ENCODE measurements at regions not wholly inside any gene's neighbourhood (a gene's known extent, or its start where the extent isn't known, plus 50 kb on each side); places are given as distances from the start of the nearest gene placed in this dataset.
A peak's percentile ranks its signal among the peaks of the same experiment; 100 is the strongest.

DNA sequence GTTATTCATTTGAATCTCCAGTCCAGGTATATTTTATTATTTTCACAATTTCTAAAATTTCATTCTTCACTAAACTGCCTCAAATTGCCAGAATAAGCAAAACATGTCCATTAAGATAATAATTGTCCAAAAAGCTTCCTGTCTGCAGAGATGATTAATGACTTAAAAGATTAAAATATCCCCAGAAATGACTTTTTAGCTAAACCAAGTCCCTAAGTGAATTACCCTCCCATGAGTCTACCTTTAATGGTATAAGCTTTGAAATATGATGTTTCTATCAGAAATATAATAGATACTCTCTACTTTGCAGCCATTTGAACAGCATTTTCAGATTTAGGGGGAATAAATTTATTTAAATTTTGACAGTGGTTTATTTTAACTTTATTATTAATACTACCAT, 289.2 kb upstream of the EMCN start:
- Mint-ChIP-seq H3K9me3 (peaks cover 6% of the 10 kb centered on the region), H3K4me1 (peaks cover 35% of the 10 kb centered on the region), H3K36me3 (no peaks in the 10 kb centered on the region), H3K4me3 (no peak overlapping the region), H3K27ac (no peak overlapping the region), H3K27me3 (ENCODE audit: low read depth) (peaks cover 2% of the 10 kb centered on the region)
- DNase-seq (ENCODE audit: low spot score) (no peak), ATAC-seq (no peak)
- TF ChIP-seq GRHL2 (CRISPR knock-in tag; IDR thresholded peaks at IDR 0.05; ENCODE audit: insufficient replicate concordance, severe bottlenecking): no peak
- TF ChIP-seq NFE2L1 (CRISPR knock-in tag; IDR thresholded peaks at IDR 0.05): no peak
- TF ChIP-seq TEAD4 (CRISPR knock-in tag; IDR thresholded peaks at IDR 0.05): no peak
- no peak for TF ChIP-seq GABPB1 (CRISPR knock-in tag; IDR thresholded peaks at IDR 0.05)
- TF ChIP-seq CREM (CRISPR knock-in tag; IDR thresholded peaks at IDR 0.05): no peak
- no peak for TF ChIP-seq SMAD4 (CRISPR knock-in tag; IDR thresholded peaks at IDR 0.05)
- TF ChIP-seq GTF2I (CRISPR knock-in tag; conservative IDR thresholded peaks at IDR 0.05): no peak
- TF ChIP-seq, protein P1, sequence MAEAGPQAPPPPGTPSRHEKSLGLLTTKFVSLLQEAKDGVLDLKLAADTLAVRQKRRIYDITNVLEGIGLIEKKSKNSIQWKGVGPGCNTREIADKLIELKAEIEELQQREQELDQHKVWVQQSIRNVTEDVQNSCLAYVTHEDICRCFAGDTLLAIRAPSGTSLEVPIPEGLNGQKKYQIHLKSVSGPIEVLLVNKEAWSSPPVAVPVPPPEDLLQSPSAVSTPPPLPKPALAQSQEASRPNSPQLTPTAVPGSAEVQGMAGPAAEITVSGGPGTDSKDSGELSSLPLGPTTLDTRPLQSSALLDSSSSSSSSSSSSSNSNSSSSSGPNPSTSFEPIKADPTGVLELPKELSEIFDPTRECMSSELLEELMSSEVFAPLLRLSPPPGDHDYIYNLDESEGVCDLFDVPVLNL (CRISPR knock-in tag; IDR thresholded peaks at IDR 0.05; ENCODE audit: borderline replicate concordance, low read depth): no peak
- no peak for TF ChIP-seq HMGA2 (CRISPR knock-in tag; IDR thresholded peaks at IDR 0.05)
- TF ChIP-seq, protein P2, sequence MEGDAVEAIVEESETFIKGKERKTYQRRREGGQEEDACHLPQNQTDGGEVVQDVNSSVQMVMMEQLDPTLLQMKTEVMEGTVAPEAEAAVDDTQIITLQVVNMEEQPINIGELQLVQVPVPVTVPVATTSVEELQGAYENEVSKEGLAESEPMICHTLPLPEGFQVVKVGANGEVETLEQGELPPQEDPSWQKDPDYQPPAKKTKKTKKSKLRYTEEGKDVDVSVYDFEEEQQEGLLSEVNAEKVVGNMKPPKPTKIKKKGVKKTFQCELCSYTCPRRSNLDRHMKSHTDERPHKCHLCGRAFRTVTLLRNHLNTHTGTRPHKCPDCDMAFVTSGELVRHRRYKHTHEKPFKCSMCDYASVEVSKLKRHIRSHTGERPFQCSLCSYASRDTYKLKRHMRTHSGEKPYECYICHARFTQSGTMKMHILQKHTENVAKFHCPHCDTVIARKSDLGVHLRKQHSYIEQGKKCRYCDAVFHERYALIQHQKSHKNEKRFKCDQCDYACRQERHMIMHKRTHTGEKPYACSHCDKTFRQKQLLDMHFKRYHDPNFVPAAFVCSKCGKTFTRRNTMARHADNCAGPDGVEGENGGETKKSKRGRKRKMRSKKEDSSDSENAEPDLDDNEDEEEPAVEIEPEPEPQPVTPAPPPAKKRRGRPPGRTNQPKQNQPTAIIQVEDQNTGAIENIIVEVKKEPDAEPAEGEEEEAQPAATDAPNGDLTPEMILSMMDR (IDR thresholded peaks at IDR 0.05): no peak
- no peak for TF ChIP-seq FOXP1 (CRISPR knock-in tag; IDR thresholded peaks at IDR 0.05; ENCODE audit: borderline replicate concordance)
- TF ChIP-seq ZNF138 (CRISPR knock-in tag; conservative IDR thresholded peaks at IDR 0.05): no peak
- no peak for TF ChIP-seq NFATC4 (CRISPR knock-in tag; IDR thresholded peaks at IDR 0.05)
- ChIA-PET POLR2A (no interaction called here), CTCF (no interaction called here)

DNA sequence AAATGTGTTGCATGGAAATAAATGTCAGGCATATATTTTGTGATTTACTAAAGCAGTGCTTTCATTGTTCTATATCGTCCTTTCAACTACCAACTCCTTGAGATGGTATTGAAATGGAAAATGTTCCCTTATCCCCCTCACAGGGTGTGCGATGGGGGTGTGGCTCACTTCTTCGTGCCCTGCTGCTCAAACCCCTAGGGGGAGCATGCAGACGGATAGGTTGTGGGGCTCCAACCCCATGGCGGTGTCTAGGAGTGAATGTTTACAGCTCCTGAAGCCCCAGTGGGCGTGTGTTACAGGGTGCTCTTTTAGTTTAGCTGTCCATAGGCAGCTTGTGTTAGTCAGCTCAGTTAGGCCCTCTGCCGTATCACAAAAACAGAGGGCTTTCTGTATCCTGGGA, 287.7 kb upstream of the EMCN start:
- ATAC-seq (peak; percentile 99), DNase-seq (ENCODE audit: low spot score) (peak; percentile 54)
- Mint-ChIP-seq H3K27ac (no peak overlapping the region), H3K4me3 (no peak overlapping the region), H3K9me3 (peaks cover 8% of the 10 kb centered on the region), H3K4me1 (peaks cover 25% of the 10 kb centered on the region), H3K27me3 (ENCODE audit: low read depth) (no peaks in the 10 kb centered on the region; the same call in none of the 2 replicates), H3K36me3 (no peaks in the 10 kb centered on the region)
- ChIA-PET POLR2A (interaction anchor here (0.5 kb wide), 1 partner anchor 42 kb away, joined by 3 read pairs; no protein-coding TSS in a partner anchor), CTCF (interaction anchor here (0.8 kb wide), 1 partner anchor 11 kb away, joined by 4 read pairs; no protein-coding TSS in a partner anchor)
- TF ChIP-seq, protein P3, sequence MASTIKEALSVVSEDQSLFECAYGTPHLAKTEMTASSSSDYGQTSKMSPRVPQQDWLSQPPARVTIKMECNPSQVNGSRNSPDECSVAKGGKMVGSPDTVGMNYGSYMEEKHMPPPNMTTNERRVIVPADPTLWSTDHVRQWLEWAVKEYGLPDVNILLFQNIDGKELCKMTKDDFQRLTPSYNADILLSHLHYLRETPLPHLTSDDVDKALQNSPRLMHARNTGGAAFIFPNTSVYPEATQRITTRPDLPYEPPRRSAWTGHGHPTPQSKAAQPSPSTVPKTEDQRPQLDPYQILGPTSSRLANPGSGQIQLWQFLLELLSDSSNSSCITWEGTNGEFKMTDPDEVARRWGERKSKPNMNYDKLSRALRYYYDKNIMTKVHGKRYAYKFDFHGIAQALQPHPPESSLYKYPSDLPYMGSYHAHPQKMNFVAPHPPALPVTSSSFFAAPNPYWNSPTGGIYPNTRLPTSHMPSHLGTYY (CRISPR knock-in tag; IDR thresholded peaks at IDR 0.05): no peak
- TF ChIP-seq ZNF396 (CRISPR knock-in tag; IDR thresholded peaks at IDR 0.05; ENCODE audit: borderline replicate concordance): no peak

DNA sequence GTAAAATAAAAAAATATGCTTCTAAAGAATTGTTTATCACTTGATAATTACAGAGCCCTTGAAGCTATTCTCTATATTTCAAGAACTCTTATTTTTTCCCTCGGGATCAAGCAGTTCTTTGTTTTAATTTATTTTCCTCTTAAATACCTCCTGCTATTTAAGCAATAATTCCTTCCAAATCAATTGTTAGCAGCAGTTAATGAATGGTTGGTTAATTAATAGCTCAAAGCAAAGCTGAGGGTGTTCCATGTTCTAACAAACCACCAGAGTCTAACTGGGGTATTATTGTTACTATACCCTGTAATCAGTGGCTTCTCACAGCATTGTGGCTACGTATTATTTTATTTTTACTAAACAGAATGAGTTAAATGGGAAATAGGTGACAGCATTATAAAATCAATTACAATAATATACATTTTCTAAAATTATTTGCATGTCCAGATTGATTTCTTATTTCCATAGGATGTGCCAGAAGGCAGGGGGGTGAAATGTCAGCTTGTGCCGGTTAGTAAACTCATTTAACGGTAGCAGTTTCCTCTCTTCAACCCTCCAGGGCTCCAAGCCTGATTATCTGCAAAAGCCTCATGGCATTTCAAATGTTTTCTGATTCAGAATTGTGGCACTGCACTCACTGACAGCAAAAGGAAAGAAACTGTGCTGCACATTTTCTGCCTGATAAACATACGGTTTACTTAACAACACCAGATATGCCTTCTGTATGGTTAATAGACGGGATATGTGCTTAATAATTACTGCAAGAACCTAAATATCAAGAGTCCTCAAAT, 286.9 kb upstream of the EMCN start:
- H3K36me3 Mint-ChIP-seq: no peaks in the 10 kb centered on the region
- peaks cover 25% of the 10 kb centered on the region for H3K4me1 Mint-ChIP-seq
- ATAC-seq (no peak), DNase-seq (ENCODE audit: low spot score) (no peak)
- H3K9me3 Mint-ChIP-seq: peaks cover 8% of the 10 kb centered on the region
- ChIA-PET CTCF (no interaction called here), POLR2A (no interaction called here)
- H3K27me3 Mint-ChIP-seq (ENCODE audit: low read depth): no peaks in the 10 kb centered on the region; the same call in 1 of the 2 replicates
- no peak overlapping the region for H3K4me3 Mint-ChIP-seq
- H3K27ac Mint-ChIP-seq: no peak overlapping the region
- TF ChIP-seq NFATC4 (CRISPR knock-in tag; IDR thresholded peaks at IDR 0.05): no peak
- TF ChIP-seq NR2C2 (CRISPR knock-in tag; IDR thresholded peaks at IDR 0.05): no peak
- TF ChIP-seq, protein P4, sequence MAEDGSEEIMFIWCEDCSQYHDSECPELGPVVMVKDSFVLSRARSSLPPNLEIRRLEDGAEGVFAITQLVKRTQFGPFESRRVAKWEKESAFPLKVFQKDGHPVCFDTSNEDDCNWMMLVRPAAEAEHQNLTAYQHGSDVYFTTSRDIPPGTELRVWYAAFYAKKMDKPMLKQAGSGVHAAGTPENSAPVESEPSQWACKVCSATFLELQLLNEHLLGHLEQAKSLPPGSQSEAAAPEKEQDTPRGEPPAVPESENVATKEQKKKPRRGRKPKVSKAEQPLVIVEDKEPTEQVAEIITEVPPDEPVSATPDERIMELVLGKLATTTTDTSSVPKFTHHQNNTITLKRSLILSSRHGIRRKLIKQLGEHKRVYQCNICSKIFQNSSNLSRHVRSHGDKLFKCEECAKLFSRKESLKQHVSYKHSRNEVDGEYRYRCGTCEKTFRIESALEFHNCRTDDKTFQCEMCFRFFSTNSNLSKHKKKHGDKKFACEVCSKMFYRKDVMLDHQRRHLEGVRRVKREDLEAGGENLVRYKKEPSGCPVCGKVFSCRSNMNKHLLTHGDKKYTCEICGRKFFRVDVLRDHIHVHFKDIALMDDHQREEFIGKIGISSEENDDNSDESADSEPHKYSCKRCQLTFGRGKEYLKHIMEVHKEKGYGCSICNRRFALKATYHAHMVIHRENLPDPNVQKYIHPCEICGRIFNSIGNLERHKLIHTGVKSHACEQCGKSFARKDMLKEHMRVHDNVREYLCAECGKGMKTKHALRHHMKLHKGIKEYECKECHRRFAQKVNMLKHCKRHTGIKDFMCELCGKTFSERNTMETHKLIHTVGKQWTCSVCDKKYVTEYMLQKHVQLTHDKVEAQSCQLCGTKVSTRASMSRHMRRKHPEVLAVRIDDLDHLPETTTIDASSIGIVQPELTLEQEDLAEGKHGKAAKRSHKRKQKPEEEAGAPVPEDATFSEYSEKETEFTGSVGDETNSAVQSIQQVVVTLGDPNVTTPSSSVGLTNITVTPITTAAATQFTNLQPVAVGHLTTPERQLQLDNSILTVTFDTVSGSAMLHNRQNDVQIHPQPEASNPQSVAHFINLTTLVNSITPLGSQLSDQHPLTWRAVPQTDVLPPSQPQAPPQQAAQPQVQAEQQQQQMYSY (CRISPR knock-in tag; IDR thresholded peaks at IDR 0.05): no peak
- no peak for TF ChIP-seq NFYB (CRISPR knock-in tag; conservative IDR thresholded peaks at IDR 0.05; ENCODE audit: low read depth)
- TF ChIP-seq TEAD4 (CRISPR knock-in tag; IDR thresholded peaks at IDR 0.05): no peak
- no peak for TF ChIP-seq GRHL2 (CRISPR knock-in tag; IDR thresholded peaks at IDR 0.05; ENCODE audit: insufficient replicate concordance, severe bottlenecking)
- TF ChIP-seq GTF2I (CRISPR knock-in tag; conservative IDR thresholded peaks at IDR 0.05): no peak
- TF ChIP-seq CBFB (CRISPR knock-in tag; IDR thresholded peaks at IDR 0.05; ENCODE audit: low read depth): no peak
- TF ChIP-seq GABPB1 (CRISPR knock-in tag; IDR thresholded peaks at IDR 0.05): no peak
- TF ChIP-seq, protein P5, sequence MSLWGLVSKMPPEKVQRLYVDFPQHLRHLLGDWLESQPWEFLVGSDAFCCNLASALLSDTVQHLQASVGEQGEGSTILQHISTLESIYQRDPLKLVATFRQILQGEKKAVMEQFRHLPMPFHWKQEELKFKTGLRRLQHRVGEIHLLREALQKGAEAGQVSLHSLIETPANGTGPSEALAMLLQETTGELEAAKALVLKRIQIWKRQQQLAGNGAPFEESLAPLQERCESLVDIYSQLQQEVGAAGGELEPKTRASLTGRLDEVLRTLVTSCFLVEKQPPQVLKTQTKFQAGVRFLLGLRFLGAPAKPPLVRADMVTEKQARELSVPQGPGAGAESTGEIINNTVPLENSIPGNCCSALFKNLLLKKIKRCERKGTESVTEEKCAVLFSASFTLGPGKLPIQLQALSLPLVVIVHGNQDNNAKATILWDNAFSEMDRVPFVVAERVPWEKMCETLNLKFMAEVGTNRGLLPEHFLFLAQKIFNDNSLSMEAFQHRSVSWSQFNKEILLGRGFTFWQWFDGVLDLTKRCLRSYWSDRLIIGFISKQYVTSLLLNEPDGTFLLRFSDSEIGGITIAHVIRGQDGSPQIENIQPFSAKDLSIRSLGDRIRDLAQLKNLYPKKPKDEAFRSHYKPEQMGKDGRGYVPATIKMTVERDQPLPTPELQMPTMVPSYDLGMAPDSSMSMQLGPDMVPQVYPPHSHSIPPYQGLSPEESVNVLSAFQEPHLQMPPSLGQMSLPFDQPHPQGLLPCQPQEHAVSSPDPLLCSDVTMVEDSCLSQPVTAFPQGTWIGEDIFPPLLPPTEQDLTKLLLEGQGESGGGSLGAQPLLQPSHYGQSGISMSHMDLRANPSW (CRISPR knock-in tag; conservative IDR thresholded peaks at IDR 0.05; ENCODE audit: low read depth): no peak
